ENCODE measurements at regions not wholly inside any gene's neighbourhood (a gene's known extent, or its start where the extent isn't known, plus 50 kb on each side); places are given as distances from the start of the nearest gene placed in this dataset.

DNA sequence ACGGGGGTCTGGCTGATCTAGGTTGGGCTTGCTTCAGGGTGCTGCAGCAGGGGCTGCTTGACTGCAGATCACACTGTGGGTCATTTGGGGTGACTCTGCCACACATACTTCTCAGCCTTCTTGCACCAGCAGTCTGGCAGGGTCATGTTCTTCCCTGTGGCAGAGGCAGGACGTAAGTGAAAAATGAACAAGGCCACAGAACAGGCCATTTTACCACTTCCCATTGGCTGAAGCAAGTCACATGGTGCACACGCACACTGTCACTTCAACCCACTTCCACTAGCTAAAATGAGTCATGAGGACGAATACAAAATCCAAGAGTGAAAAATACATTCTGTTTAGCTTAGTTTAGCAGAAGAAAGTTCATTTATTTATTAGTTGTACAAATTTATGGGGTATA lies 168.6 kb upstream of the GGTLC1 start:
- DNase-seq (ENCODE audit: extremely low read depth in 1 of 11, low read depth in 9 of 11, low spot score in 4 of 11), result no peak

DNA sequence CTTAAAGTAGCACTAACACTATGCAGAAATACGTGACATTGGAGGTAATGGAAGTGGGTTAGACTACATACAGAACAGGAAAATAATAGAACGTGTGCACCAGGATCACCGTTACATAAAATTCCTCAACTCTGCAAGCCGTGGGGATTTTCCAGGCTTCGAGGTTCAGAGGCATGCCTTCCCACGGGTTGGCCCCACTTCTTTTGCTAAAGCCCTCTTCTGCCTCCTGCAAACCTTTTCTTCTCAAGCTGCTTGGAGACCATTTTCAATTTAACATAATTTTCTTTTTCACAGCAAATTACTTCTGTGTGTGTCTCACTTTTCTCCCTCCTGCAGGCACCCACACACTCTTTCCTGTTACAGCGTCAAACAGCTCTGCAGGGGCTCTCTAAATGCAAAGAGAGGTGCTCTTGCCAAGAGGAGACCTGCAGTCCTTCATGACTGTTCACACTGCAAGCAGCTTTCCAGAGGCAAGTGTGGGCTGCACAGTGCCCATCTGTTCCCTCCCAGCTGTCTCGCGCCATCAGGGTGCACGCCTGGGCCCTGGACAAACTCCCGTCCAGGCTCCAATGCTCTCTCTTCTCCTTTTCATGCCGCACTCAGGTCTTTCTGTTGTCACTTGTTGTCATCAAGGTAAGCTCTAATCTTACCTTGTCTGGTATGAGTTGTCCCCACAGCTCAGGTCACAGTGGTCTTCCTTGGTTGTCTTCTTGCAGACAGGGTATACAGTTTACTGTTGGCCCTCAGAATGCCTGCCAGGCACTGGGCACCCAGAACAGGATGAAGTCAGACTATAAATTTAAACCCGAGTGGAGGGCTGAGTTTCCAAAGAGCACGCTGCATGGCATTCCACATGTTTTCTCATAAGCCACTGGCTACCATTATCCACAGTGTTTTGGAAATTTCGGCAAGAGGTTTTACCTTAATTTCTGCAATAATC lies 164.8 kb upstream of the GGTLC1 start:
- DNase-seq (ENCODE audit: extremely low read depth in 1 of 11, low read depth in 9 of 11, low spot score in 4 of 11), result no peak

DNA sequence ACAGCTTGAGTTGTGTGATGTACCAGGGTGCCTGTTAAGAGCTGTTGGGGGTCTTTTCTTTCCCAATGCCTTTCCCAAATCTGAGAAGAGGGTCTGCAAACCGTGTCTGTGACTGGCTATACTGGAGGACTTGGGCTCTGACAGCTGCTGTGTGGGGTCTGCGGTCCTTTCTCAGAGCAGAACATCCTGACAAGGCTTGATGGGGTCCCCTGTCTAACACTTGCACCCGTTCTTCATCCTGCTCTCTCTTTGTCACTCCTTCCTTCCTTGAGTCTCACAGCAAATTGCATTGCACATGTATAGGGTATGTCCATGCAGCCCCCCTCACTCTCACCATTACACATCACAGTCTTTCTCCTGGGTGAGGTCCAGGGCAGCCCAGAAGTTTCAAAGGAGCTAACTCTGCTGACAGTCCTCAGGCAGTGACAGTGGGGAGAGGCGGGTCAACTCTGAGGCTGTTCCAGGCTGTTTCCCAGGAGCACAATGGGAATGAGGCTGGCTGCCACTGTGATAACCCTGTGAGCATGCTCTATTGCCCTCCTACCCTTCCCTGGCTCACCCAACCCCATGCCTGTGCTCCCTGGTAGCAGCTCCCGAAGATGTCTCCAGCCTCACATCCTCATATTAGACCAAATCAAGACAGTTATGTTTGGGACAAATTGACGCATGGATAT lies 163.2 kb upstream of the GGTLC1 start:
- DNase-seq (ENCODE audit: extremely low read depth in 1 of 11, low read depth in 9 of 11, low spot score in 4 of 11), result no peak

DNA sequence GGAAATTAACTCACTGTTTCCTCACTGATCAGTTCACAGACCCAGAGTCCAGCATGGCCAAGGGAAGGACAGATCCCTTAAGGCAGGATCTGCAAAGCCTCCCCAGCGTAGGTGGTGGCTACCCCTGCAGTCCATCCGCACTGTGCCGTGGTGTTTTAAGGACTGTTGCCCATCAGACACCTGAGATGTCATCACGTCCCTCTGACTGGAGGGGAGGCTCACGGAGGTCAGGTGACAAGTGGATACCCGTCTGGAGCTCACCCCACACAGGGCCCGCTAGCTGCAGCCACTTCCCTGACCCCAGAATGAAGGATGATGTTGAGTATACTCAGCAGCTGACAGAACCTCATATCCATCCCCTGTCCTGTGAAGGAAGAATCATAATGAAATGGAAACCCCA lies 161.8 kb upstream of the GGTLC1 start:
- DNase-seq (ENCODE audit: extremely low read depth in 1 of 11, low read depth in 9 of 11, low spot score in 4 of 11), result no peak

DNA sequence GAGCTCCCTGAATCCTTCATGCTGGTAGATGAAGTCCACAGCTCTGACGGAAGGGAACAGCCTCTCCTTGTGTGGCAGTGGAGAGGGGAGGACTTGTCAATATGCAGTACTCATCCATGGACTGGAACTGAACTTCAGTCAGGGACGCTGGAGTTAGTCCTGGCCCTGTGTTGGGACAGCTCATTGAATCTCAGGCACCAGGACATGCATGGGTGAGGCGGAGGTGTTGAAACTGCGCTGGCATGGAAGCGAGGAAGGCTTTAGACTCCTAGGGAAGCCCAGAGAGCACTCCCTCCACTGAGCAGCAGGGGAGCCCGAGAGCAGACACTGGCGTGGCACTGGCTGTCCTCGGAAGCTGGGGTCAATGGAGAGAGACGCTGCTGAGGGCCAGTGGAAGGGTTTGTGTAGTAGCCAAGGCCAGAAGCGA lies 161.3 kb upstream of the GGTLC1 start:
- DNase-seq (ENCODE audit: extremely low read depth in 1 of 11, low read depth in 9 of 11, low spot score in 4 of 11), result peak in 1 of 11 donors; percentile 24

DNA sequence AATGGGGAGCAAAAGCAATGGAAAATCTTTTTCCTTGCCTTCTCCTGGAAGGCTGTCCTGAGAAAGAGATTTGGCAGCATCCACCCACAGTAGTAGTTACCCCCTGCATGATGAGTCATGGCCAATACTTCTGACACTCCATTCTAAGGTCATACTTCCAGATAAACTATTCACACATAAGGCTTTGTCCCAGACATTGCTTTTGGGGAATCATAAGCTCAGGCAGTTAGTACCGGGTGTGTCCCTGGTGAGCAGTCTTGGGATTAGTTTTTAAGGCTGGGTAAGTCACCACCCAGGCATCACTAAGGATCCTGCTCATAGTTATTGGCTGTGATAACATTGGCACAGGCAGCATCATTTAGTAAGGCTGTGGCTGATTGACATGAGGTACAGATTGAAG lies 160.6 kb upstream of the GGTLC1 start:
- DNase-seq (ENCODE audit: extremely low read depth in 1 of 11, low read depth in 9 of 11, low spot score in 4 of 11), result no peak

DNA sequence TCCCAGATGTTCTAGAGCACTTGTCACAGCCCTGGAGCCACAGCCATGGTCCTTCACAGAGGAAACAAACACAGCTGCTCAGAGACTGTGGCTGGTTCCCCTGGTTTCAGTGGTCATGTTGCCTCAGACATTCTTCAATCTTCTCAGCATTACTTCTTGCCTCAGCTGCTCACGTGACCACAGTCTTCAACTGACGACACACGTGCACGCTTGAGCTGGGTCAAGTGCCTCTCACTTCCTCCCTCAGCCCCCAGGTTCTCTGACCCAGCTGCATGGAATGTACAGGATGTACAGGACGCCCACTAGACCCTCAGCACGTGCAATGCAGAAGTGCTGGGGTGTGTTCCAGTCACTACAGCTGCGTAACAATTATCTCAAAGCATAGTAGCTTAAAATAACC lies 159.8 kb upstream of the GGTLC1 start:
- DNase-seq (ENCODE audit: extremely low read depth in 1 of 11, low read depth in 9 of 11, low spot score in 4 of 11), result no peak

DNA sequence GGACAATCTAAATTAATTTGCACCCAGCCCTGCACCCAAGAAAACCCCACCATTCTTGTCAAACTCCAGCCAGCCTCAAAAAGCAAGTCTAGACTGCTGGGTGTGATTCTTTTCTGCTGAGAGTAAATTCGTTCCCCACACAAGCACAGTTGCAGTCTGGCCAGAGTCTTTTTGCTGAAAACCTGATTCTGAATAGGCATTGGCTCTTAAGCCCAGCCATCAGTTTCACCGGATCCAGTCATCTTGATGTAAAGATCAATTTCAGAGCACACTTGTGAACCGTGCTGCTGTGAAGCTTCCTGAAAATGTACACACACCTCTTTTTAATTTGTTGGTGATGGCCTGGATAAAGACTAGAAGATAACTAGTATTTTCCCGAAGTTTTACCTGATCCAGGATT lies 159.4 kb upstream of the GGTLC1 start:
- DNase-seq (ENCODE audit: extremely low read depth in 1 of 11, low read depth in 9 of 11, low spot score in 4 of 11), result no peak

DNA sequence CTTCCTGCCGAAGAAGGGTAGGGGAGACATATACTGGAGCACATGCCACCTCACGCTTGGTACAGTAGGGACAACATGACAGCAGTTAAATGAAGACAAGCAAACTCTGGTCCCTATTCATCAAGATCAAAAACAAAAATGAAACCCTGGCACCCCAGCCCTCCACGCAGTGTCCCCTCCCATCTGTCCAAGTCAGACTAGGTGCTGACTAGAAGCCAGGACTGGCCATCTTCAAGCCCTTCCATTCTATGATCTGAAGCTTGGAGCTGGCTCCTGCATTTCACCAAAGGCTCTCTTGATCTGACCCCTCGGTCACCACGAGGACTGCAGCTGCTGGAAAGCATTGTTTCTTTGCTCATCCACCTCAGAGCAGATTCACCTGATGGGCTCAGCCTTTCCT lies 158.9 kb upstream of the GGTLC1 start:
- DNase-seq (ENCODE audit: extremely low read depth in 1 of 11, low read depth in 9 of 11, low spot score in 4 of 11), result no peak

DNA sequence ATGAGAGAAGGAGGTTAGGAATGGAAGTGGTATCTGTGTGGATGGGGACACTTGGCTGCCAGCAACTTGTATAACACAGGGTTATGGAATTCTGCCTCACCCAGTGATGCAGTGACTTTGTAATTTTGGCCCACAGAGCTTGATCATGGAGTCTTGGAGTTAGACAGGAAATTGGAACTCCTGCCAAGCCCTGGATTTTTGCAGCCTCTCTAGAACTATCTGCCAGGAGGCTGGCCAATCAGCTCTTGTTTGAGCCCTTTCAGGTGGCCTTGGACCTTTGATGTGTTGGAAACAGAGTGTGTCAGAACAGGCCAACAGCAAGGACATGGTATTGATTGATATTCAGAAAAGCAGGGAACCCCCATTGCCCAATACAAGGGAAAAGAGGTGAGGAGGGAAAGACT lies 157.7 kb upstream of the GGTLC1 start:
- DNase-seq (ENCODE audit: extremely low read depth in 1 of 11, low read depth in 9 of 11, low spot score in 4 of 11), result no peak

DNA sequence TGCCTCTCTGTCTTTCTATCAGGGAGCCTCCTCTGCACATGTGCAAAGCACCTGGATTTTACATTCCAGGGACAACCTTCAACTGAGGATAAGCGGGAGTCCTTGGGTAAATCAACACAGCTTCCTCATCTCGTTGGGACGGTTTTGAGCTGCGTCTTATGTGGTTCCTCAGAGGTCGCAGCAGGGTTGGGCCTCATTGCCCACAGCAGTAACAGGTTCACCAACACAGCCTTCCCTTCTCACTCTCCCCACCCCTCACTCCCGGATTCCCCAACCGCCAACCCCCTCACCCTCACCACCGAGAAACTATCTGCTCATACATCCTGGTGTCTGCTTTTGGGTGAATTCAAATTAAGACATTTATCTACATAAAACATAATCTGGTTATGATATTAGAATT lies 155.8 kb upstream of the GGTLC1 start:
- no peak for DNase-seq (ENCODE audit: extremely low read depth in 1 of 11, low read depth in 9 of 11, low spot score in 4 of 11)

DNA sequence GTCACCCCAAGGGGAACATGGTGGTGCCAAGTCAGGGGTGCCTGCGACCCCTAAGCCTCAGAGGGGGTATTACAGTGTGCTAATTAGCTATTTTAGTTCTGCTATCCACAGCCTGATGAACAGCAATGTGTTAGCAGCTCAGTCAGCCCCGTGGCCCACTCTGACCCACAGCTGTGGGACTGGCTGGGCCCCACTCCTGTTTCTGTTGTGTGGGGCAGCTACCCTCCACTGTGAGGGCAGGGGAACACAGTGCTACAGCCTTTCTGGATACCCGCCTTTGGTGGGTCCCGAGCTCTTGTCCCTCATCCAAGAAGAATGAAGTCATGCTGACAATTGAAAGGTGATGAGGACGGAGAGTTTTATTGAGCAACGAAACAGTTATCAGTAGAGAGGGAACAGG lies 152.5 kb upstream of the GGTLC1 start:
- DNase-seq (ENCODE audit: extremely low read depth in 1 of 11, low read depth in 9 of 11, low spot score in 4 of 11), result no peak

DNA sequence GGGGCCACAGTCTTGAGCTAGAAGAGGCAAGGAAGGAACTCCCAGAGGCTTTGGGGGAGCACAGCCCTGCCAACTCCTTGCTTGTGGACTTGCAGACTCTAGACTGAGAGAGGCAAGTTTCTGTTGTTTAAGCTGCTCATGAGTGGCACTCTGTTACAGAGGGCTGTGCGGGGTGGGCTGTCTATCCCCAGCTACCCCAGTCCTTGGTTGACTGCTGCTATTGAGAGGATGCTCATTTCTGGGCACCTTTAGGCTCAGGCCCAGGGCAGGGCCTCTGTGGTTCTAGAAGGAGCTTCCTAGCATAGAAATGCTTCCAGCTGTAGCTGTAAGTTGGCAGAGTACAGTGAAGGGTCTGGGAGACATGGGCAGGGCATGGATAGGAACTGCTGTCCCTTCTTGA lies 151.3 kb upstream of the GGTLC1 start:
- no peak for DNase-seq (ENCODE audit: extremely low read depth in 1 of 11, low read depth in 9 of 11, low spot score in 4 of 11)

DNA sequence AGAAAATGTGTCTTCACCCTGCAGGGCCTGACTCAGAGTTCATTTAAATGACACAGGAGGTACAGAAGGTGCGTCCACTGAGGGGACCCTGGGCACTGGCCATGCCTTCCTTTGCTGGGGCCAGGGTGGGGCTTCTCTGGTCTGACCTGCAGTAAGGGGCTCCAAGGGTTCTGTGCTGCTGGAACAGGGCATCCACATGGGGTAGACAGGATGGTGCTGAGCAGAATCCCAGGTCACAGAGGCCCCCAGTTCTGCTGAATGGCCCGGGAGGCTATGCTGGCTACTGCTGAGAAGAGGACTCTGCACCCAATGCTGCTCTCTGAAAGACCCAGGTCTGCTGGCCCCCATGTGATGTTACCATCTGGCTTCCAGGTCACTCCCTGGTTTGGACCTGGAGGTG lies 150.4 kb upstream of the GGTLC1 start:
- no peak for DNase-seq (ENCODE audit: extremely low read depth in 1 of 11, low read depth in 9 of 11, low spot score in 4 of 11)

DNA sequence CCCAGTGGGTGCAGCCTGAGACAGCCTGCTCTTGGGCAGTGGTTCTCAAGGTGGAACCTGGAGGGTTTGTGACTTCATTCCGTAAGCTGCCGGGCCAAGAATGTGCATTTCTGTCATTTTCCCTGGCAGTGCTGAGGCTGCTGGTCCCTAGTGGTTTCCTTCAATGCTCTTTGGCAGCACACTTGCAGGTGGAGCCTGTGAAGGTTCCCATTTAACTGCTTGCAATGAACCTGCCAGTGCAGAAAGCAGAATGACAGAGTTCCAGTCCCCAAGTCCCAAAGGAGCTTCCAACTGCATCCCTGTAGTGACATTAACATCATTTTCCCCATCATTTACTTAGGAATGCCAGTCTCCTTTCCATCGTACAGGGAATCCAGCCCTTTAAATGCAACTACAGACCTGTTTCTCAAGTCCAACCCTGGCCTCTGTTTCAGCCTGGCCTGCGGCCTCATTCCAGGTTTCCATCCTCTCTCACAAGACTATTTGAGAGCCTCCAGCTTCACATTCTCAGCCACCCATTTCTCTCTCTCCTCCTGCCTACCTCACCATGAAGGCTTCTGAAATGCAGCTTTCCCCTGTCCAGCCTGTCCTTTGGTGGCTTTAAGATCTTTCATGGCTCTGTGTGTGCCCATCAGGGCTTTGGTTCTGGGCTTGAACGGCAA lies 149.7 kb upstream of the GGTLC1 start:
- DNase-seq (ENCODE audit: extremely low read depth in 1 of 11, low read depth in 9 of 11, low spot score in 4 of 11), result no peak

DNA sequence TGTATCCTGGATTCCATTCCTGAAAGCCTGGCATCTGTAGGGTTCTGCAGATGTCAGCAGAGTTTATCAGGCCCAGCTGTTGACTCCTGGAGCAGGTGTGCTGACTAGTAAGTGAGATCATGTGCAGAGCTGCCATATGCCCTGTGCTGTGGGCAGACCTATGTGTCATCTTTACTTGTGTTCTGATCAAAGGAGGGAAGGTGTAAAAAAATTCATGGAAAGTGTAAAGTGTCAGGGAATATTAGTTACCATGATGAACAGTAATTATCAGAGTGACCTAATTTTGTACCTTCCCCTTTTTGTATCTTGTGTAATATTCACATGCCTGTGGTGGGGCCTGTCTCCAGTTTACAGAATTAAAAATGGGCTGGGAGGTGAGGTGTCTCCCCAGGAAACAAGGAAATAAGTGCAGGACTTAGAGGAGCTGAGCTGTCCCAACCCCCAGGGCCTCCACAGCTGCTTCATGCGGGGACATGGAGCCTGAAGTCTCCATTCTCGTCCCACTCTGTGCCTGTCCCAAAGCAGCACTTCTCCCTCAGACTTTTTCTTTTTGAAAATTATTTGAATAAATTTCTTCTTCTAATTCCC lies 148.2 kb upstream of the GGTLC1 start:
- no peak for DNase-seq (ENCODE audit: extremely low read depth in 1 of 11, low read depth in 9 of 11, low spot score in 4 of 11)

DNA sequence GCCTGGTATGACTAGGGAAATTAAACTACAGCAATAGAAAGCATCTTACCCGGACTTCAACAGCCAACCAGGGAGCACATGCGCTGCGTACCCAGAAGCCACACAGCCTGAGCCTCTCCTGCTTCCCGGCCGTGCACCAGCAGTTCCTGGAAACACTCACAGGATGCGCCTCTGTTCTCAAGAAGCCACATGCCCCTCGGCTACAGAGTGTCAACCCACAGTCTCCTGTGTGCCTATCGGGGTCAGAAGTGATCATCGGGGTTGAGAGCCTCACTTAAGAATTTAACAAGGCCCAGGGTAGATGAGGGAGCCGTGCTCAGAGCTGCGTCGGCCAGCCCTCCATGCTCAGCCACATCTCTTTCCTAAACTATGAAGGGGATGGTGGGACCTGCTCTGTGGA lies 147.2 kb upstream of the GGTLC1 start:
- no peak for DNase-seq (ENCODE audit: extremely low read depth in 1 of 11, low read depth in 9 of 11, low spot score in 4 of 11)

DNA sequence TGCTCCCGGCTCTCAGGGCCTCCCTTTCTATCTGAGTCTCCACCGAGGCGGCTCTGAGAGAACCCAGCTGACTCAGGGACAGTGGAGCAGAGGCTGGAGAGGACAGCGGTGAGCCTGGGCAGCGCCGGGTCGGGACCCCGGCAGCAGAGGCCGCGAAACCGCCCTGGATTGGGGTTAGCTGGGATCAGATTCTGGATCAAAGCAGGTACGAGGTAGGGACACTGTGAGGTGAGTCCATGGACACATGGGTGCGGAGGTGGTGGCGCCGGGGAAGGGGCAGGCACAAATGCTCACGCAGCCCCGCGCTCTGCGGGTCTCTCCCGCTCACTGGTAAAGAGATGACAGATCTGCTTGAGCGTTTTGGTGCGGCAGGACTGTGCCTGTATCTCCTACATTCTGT lies 146.4 kb upstream of the GGTLC1 start:
- DNase-seq (ENCODE audit: extremely low read depth in 1 of 11, low read depth in 9 of 11, low spot score in 4 of 11), result no peak

DNA sequence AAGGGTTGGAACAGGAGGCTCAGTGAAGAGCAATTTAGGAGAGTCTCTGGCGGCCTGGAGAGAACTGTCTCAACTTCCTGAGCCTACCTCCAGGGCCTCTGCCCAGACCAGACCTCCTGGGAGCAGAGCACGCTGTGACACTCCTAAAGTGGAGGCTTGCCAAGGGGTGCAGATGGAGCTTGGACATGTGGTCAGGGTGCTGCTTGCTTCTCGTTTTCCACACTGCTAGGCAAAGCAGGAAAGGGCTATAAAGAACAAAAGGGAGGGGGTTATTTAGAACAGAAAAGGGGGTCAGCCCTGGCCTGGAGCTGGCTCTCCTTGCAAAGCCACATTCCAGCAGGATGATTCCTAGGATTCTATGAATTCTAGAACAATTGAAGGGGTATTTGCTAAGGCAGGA lies 145.7 kb upstream of the GGTLC1 start:
- no peak for DNase-seq (ENCODE audit: extremely low read depth in 1 of 11, low read depth in 9 of 11, low spot score in 4 of 11)

DNA sequence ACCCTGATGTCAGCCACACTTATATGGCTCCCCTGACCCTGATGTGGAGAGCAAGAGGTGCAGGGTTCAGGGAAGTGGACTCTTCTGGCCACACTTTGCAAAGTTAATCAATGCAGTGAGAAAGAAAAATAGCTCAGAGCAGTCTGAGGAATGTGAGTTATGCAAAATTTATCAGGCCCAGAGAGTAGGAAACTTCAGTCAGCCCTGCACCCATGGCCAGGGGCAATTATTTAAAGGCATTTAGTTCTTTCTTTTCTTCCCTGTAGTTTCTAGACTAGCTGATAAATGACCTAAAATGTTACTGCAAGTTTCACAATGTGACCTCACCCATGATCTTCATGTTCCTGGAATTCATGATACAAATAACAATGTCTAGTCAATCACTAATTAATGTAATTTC lies 143.7 kb upstream of the GGTLC1 start:
- DNase-seq (ENCODE audit: extremely low read depth in 1 of 11, low read depth in 9 of 11, low spot score in 4 of 11), result peak in 5 of 11 donors; percentile 10 to 39 (median 20)
